GM21390 (cell line): ENCODE measurements at regions not wholly inside any gene's neighbourhood (a gene's known extent, or its start where the extent isn't known, plus 50 kb on each side); places are given as distances from the start of the nearest gene placed in this dataset.

ENCODE experiments used
- ATAC-seq: cut with Tn5 transposase; IDR thresholded peaks from one replicate; pipeline ENCODE4 v1.9.1; 2021; ENCODE audit not compliant: unreplicated experiment

- no peak for ATAC-seq
Measured at GRCh38 chr12:126607157-126607556, 1541.9 kb downstream of the AACS start.

- ATAC-seq, result no peak
Measured at GRCh38 chr12:126607867-126608266, 1542.6 kb downstream of the AACS start.

GRCh38 chr12:126608607-126609175, 1543.5 kb downstream of the AACS start:
- no peak for ATAC-seq

GRCh38 chr12:126616441-126616840, 1551.2 kb downstream of the AACS start:
- ATAC-seq, result no peak

GRCh38 chr12:126617312-126617711, 1552.1 kb downstream of the AACS start:
- no peak for ATAC-seq

- ATAC-seq, result no peak
Measured at GRCh38 chr12:126627596-126627995, 1562.4 kb downstream of the AACS start.

- no peak for ATAC-seq
Measured at GRCh38 chr12:126636821-126637220, 1571.6 kb downstream of the AACS start.

- no peak for ATAC-seq
Measured at GRCh38 chr12:126644236-126645020, 1579.2 kb downstream of the AACS start.

GRCh38 chr12:126648074-126648473, 1582.8 kb downstream of the AACS start:
- ATAC-seq, result no peak

- ATAC-seq, result no peak
Measured at GRCh38 chr12:126651133-126651532, 1585.9 kb downstream of the AACS start.

- ATAC-seq, result no peak
Measured at GRCh38 chr12:126663304-126664094, 1598.3 kb downstream of the AACS start.

- ATAC-seq, result no peak
Measured at GRCh38 chr12:126667339-126667738, 1599.6 kb upstream of the TMEM132C start.

GRCh38 chr12:126668538-126668937, 1598.4 kb upstream of the TMEM132C start:
- ATAC-seq, result no peak

GRCh38 chr12:126668961-126669360, 1598.0 kb upstream of the TMEM132C start:
- no peak for ATAC-seq

GRCh38 chr12:126676434-126676833, 1590.5 kb upstream of the TMEM132C start:
- no peak for ATAC-seq

GRCh38 chr12:126681676-126682075, 1585.3 kb upstream of the TMEM132C start:
- ATAC-seq, result no peak

- no peak for ATAC-seq
Measured at GRCh38 chr12:126684703-126685102, 1582.3 kb upstream of the TMEM132C start.

GRCh38 chr12:126685636-126686035, 1581.3 kb upstream of the TMEM132C start:
- no peak for ATAC-seq

GRCh38 chr12:126688556-126688955, 1578.4 kb upstream of the TMEM132C start:
- no peak for ATAC-seq

GRCh38 chr12:126700096-126700495, 1566.9 kb upstream of the TMEM132C start:
- no peak for ATAC-seq

- no peak for ATAC-seq
Measured at GRCh38 chr12:126704609-126705008, 1562.4 kb upstream of the TMEM132C start.

- no peak for ATAC-seq
Measured at GRCh38 chr12:126706300-126706699, 1560.7 kb upstream of the TMEM132C start.
